HG02943 (cell line): ENCODE measurements at regions not wholly inside any gene's neighbourhood (a gene's known extent, or its start where the extent isn't known, plus 50 kb on each side); places are given as distances from the start of the nearest gene placed in this dataset.

Source experiments
- ATAC-seq: cut with Tn5 transposase; IDR thresholded peaks from one replicate; pipeline ENCODE4 v1.9.1; 2021; ENCODE audit warnings: mild to moderate bottlenecking, low read depth, moderate library complexity; ENCODE audit not compliant: unreplicated experiment

DNA sequence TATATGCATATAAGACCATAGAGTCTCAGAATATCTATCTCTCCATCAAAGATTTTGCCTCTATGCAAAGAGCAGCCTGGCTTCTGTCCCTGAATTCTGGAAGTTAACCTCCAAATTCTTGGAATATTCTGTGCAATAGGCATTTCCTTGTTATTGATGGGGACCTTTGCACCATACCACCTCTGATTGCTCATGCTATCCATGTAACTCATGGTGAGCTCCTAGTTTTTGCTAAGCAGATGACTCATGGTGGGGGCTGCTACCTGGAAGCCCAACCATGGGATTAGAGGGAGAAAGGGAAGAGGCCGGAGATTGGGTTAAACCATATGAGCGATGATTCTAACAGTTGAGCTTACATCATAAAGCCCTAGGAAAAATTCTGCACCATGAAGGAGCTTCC is 310.2 kb upstream of the FIGN start:
- ATAC-seq: no peak

DNA sequence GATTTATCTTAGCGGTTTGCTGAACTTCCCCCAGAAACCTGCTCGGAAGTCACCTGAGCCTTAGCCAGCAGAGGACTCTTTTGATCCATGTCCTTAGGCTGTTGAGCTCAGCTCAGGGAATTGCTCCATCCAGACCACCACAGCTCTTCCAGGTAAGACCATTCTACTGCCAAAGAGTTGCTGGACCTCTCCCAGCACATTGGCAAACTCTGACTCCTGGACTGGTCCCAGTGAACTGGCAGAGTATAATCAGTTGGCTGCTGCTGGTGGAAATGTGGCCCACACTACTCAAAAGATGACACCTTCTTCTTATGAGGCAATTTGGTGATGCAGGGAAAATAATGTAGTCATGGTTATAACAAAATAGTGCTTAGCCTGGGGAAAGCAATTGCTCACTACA is 308.8 kb upstream of the FIGN start:
- ATAC-seq: no peak

DNA sequence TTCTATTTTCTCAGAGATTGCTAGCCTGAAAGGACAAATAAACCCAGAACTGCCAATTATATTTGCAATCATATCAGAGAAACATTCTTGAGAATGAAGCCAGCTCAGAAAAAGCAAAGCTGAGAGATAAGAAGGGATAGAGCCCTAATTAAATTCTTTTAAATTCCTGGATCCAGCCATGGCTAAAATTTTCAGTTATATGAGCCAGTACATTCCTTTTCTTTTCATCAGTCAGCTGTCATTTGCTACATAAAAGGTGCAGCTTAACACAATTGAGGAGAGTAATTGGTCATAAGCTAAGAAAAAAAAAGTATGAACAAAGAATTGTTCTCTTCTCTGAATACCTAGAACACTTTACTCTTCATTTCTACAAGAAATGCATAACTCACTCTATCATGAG is 303.5 kb upstream of the FIGN start:
- no peak for ATAC-seq

DNA sequence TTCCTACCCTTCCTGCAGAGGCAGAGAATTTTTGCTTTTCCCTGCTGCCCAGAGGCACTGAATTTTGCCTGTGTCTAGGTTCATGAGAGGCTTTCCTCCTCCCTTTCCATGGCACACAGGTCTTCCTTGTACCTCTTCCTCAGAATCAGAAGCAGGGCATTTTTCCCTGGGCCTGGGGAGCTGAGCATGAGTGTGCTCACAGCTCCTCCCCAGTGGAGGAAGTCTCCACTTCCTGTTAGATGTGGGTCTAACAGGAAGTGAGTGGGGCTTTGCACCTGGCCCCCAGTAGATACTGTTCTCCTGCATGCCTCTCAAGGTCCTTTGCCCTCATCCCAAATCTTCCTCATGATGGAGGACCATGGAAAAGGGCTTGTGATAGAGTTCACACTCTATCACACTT is 297.2 kb upstream of the FIGN start:
- no peak for ATAC-seq

DNA sequence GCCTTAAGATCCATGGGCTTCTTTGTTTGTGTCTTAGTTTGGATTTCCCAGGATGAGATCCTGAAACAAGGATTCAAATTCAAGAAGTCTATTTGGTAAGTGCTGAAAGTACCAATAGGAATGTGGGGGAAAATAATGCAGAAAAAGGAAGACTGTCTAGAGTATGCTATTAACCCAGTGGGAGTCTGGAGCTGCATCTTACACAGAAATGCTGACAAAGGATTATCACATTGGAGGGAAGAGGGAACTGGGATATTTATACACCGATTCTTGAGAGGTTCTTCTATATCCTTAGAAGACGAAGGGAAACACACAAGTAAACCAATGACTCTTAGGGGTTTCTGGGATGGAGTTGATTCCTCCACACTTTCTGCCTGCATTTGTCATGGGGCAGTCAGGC is 294.8 kb upstream of the FIGN start:
- ATAC-seq: no peak

- ATAC-seq: no peak
Observed at GRCh38 chr2:164028814-164029534, 293.2 kb upstream of the FIGN start.

GRCh38 chr2:164024396-164024795 is 288.6 kb upstream of the FIGN start:
- no peak for ATAC-seq

- ATAC-seq: no peak
Observed at GRCh38 chr2:164023896-164024295, 288.1 kb upstream of the FIGN start.

DNA sequence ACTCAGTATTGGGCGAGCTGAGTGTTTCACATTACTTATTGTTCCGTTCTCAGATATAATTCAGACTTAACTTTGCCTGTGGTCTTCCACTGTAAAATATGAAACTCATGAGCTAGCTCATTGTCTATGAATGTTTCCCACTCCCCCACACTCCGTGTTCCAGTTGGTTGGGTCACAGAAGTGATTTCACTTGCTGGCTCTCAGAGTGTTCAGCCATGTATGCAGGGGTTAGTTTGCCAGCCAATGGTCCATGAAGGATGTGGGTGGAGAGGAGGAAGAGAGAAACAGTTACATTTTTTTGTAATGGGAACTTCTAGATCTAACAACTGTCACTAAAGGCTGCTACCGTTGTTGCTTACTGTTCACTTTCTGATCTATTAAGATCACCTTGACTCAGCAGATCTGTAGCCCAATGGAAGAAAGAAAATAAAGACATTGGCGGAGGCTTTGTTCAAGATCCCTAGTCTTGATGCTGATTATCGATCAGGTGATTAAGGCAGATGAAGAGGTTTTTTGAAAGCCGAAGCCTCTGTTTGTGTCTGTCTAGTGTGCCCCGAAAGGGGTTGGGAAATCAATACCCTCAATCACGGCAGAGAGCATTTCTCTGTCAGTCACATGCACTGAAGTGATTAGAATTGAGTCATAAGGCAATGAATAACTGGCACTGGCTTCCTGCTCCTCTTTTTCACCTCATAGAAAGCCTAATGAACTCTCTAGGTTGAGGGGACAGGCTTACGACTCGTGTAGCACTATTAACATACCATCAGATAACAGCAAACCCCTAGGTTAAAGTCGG is 279.7 kb upstream of the FIGN start:
- peak; percentile 94 for ATAC-seq

GRCh38 chr2:164014791-164015190 is 279.0 kb upstream of the FIGN start:
- ATAC-seq: no peak

DNA sequence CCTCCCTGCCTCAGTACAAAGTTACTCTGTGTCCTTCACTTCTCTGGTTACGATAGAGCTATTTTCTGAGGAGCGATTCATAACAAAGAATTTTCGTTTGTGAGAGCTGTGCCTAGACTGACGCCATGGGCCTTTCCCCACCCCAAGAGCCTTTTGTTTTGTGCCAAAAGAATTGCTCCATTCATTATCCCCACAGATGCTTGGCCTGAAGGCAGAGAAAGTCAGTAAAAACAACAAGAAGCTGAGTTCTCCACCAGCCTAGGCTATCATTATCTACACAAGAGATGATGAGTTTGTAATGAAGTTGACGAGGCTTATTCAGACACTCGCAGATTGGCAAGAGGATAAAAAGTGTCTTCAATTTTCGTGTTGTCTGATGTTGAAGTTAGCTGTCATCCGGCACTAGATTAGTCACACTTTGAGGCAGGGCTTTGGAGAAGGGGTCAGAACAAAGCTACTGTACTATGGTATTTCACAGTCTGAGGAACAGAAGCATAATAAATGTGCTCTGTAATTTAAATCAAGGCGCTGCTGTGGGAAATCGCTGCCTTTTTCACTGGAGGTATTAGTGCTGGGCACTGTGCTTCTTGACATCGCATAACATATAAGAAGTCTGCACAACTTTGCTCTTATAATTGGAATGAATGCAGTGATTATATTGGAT is 278.4 kb upstream of the FIGN start:
- ATAC-seq: no peak

DNA sequence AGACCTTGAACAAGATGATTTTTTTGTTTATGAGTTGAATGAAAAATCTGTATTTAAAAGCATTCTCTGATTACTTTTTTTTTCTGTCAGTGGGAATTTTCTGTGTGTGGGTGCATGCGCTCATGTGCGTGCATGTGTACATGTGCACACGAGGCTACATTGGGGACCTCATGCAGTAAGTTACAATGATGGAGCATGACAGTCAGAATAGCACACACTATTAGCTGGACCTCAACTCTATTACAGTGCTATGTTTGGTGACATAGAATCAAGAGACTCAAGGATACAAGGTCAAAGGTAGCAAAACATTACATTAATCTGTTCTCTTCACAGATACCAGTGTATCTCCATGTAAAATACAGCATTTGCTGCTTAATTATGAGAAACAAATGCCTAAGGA is 276.8 kb upstream of the FIGN start:
- ATAC-seq: no peak

GRCh38 chr2:164009756-164010337 is 274.0 kb upstream of the FIGN start:
- ATAC-seq: no peak

GRCh38 chr2:164008752-164009151 is 272.9 kb upstream of the FIGN start:
- no peak for ATAC-seq

GRCh38 chr2:164006704-164007103 is 270.9 kb upstream of the FIGN start:
- no peak for ATAC-seq

GRCh38 chr2:164000176-164000575 is 264.4 kb upstream of the FIGN start:
- no peak for ATAC-seq

DNA sequence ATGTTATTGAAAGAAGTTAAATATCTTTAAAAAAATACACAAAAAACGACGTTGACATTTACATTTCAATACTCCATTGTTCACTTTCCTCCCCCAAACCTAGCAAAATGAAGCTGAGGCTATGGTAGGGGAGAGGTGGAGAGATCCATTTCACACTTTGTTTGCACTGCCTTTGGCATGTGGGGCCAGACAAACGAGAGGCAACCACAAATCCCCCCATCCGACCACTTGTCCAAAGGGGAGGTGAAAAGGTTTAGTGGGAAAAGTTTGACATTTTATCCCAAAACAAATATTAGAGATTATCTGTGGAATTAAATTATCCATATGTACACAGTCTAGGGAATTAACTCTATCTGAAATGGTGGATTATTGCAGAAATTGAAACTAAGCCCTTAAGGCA is 261.7 kb upstream of the FIGN start:
- no peak for ATAC-seq

GRCh38 chr2:163990541-163990940 is 254.7 kb upstream of the FIGN start:
- ATAC-seq: no peak

GRCh38 chr2:163990101-163990500 is 254.3 kb upstream of the FIGN start:
- ATAC-seq: no peak

- no peak for ATAC-seq
Observed at GRCh38 chr2:163987175-163987940, 251.6 kb upstream of the FIGN start.
